HG03060 (cell line): ENCODE measurements at regions not wholly inside any gene's neighbourhood (a gene's known extent, or its start where the extent isn't known, plus 50 kb on each side); places are given as distances from the start of the nearest gene placed in this dataset.
"Not testable (repeated sequence)": the region's sequence is repeated elsewhere in the genome, so short reads cannot be mapped to it uniquely, and the experiment has no call there.

ENCODE experiments used
- ATAC-seq: cut with Tn5 transposase; IDR thresholded peaks from one replicate; pipeline ENCODE4 v1.9.1; 2021; ENCODE audit warnings: low read depth, moderate number of reproducible peaks; ENCODE audit not compliant: unreplicated experiment

- no peak for ATAC-seq
Measured at GRCh38 chr10:8407501-8408021, 353.1 kb downstream of the GATA3 start.

- ATAC-seq = no peak
Measured at GRCh38 chr10:8410506-8410905, 356.0 kb downstream of the GATA3 start.

GRCh38 chr10:8412541-8412940, 358.1 kb downstream of the GATA3 start:
- ATAC-seq = no peak

- not testable (repeated sequence) for ATAC-seq
Measured at GRCh38 chr10:8415029-8415428, 360.5 kb downstream of the GATA3 start.

- no peak for ATAC-seq
Measured at GRCh38 chr10:8416192-8416701, 361.8 kb downstream of the GATA3 start.

- ATAC-seq = no peak
Measured at GRCh38 chr10:8416760-8417159, 362.3 kb downstream of the GATA3 start.

- ATAC-seq = no peak
Measured at GRCh38 chr10:8417631-8418030, 363.1 kb downstream of the GATA3 start.

- ATAC-seq = no peak
Measured at GRCh38 chr10:8418631-8419030, 364.1 kb downstream of the GATA3 start.

GRCh38 chr10:8420182-8420581, 365.7 kb downstream of the GATA3 start:
- no peak for ATAC-seq

- no peak for ATAC-seq
Measured at GRCh38 chr10:8424555-8425211, 370.2 kb downstream of the GATA3 start.

- ATAC-seq = no peak
Measured at GRCh38 chr10:8428654-8429053, 374.2 kb downstream of the GATA3 start.

GRCh38 chr10:8430321-8430720, 375.8 kb downstream of the GATA3 start:
- no peak for ATAC-seq

- ATAC-seq = no peak
Measured at GRCh38 chr10:8431511-8431910, 377.0 kb downstream of the GATA3 start.

GRCh38 chr10:8435186-8436055, 380.9 kb downstream of the GATA3 start:
- ATAC-seq = no peak

GRCh38 chr10:8437896-8438295, 383.4 kb downstream of the GATA3 start:
- ATAC-seq = no peak

- ATAC-seq = no peak
Measured at GRCh38 chr10:8438603-8439002, 384.1 kb downstream of the GATA3 start.

- ATAC-seq = no peak
Measured at GRCh38 chr10:8439040-8439439, 384.6 kb downstream of the GATA3 start.

- ATAC-seq = no peak
Measured at GRCh38 chr10:8444630-8445029, 390.1 kb downstream of the GATA3 start.

- no peak for ATAC-seq
Measured at GRCh38 chr10:8445353-8445752, 390.9 kb downstream of the GATA3 start.

- no peak for ATAC-seq
Measured at GRCh38 chr10:8449909-8450308, 395.4 kb downstream of the GATA3 start.

- no peak for ATAC-seq
Measured at GRCh38 chr10:8453587-8453986, 399.1 kb downstream of the GATA3 start.
